Uterus (tissue), 2 donors: ENCODE measurements at regions not wholly inside any gene's neighbourhood (a gene's known extent, or its start where the extent isn't known, plus 50 kb on each side); places are given as distances from the start of the nearest gene placed in this dataset.

ENCODE experiments used
- POLR2A ChIP-seq, 2 donors: fragments of 450-650 bp; IDR thresholded peaks; one replicate each; pipeline ENCODE4 v1.6.1; 2016; ENCODE audit warnings: antibody characterized with exemption in 2 of 2, mild to moderate bottlenecking in 1 of 2, moderate library complexity in 1 of 2
- TF ChIP-seq, protein P1 (sequence below), 4 experiments: fragments of 200-600 bp in 2 of 4; fragments of 450-650 bp in 2 of 4; sonication (generic) in 2 of 4; IDR thresholded peaks; one replicate each; pipeline ENCODE4 v1.5.1; 2016 to 2019; ENCODE audit warnings: antibody characterized with exemption in 4 of 4, mild to moderate bottlenecking in 2 of 4, moderate library complexity in 1 of 4

DNA sequence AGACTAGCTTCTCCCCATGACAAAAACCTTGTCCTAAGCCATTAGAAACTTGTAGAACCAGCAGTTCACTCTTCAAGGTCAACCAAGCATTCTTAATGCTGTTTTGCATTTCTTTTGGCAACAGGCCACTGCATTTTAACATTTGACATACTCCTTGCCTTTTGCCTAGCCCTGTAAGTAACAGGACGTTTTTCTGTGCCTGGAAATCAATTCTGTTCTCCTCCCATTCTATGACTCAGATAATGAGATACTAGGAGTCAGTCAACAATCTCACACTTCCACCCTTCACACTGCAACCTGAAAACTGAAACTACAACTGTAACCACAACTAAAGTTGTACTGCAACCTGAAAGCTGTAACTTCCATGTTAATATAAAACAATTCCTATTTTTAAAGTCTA, 268.7 kb downstream of the MZT1 start:
- TF ChIP-seq, protein P1, sequence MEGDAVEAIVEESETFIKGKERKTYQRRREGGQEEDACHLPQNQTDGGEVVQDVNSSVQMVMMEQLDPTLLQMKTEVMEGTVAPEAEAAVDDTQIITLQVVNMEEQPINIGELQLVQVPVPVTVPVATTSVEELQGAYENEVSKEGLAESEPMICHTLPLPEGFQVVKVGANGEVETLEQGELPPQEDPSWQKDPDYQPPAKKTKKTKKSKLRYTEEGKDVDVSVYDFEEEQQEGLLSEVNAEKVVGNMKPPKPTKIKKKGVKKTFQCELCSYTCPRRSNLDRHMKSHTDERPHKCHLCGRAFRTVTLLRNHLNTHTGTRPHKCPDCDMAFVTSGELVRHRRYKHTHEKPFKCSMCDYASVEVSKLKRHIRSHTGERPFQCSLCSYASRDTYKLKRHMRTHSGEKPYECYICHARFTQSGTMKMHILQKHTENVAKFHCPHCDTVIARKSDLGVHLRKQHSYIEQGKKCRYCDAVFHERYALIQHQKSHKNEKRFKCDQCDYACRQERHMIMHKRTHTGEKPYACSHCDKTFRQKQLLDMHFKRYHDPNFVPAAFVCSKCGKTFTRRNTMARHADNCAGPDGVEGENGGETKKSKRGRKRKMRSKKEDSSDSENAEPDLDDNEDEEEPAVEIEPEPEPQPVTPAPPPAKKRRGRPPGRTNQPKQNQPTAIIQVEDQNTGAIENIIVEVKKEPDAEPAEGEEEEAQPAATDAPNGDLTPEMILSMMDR (IDR thresholded peaks at IDR 0.05) = no peak
- no peak for TF ChIP-seq POLR2A (IDR thresholded peaks at IDR 0.05)
